GM21390 (cell line): ENCODE measurements at regions not wholly inside any gene's neighbourhood (a gene's known extent, or its start where the extent isn't known, plus 50 kb on each side); places are given as distances from the start of the nearest gene placed in this dataset.
"Not testable (repeated sequence)": the region's sequence is repeated elsewhere in the genome, so short reads cannot be mapped to it uniquely, and the experiment has no call there.

ENCODE experiments used
- ATAC-seq: cut with Tn5 transposase; IDR thresholded peaks from one replicate; pipeline ENCODE4 v1.9.1; 2021; ENCODE audit not compliant: unreplicated experiment

- no peak for ATAC-seq
These were observed 92.0 kb upstream of the TBL1X start for GRCh38 chrX:9372866-9373265.

- no peak for ATAC-seq
These were observed 91.1 kb upstream of the TBL1X start for GRCh38 chrX:9373789-9374188.

DNA sequence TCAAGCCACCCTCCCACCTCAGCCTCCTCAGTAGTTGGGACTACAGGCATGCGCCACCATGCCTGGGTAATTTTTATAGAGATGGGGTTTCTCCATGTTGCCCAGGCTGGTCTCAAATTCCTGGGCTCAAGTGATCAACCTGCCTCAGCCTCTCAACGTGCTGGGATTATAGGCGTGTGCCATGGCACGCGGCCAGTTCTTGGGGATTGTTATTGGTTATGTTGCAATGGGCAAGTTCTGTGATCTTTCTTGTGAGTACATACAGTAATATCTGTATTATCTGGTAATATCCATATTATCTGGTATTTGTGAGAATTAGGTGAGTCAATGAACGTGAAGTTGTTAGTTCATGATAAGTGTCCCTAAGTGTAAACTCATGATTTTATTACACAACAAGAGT lies 90.3 kb upstream of the TBL1X start:
- ATAC-seq = no peak

DNA sequence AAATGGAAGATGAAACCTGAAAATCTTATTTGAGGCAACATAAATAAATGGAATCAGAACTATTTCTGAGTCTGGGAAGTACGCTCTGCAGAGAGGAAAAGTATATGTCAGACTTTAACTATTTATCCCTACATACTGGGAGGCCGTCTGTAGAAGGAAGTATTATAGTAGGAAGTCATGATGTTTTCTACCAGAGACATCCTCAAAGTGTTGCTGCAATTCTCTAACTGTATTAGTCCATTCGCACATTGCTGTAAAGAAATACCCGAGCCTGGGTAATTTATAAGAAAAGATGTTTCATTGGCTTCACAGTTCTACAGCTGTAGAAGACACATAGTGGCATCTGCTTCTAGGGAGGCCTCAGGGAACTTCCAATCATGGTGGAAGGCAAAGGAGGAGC lies 88.7 kb upstream of the TBL1X start:
- no peak for ATAC-seq

DNA sequence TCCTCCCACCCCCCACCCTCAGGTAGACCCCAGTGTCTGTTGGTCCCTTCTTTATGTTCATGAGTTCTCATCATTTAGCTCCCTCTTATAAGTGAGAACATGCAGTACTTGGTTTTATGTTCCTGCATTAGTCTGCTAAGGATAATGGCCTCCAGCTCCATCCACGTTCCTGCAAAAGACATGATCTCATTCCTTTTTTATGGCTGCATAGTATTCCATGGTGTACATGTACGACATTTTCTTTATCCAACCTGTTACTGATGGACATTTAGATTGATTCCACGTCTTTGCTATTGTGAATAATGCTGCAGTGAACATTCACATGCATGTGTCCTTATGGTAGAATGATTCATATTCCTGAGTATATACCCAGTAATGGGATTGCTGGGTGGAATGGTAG lies 87.6 kb upstream of the TBL1X start:
- not testable (repeated sequence) for ATAC-seq

DNA sequence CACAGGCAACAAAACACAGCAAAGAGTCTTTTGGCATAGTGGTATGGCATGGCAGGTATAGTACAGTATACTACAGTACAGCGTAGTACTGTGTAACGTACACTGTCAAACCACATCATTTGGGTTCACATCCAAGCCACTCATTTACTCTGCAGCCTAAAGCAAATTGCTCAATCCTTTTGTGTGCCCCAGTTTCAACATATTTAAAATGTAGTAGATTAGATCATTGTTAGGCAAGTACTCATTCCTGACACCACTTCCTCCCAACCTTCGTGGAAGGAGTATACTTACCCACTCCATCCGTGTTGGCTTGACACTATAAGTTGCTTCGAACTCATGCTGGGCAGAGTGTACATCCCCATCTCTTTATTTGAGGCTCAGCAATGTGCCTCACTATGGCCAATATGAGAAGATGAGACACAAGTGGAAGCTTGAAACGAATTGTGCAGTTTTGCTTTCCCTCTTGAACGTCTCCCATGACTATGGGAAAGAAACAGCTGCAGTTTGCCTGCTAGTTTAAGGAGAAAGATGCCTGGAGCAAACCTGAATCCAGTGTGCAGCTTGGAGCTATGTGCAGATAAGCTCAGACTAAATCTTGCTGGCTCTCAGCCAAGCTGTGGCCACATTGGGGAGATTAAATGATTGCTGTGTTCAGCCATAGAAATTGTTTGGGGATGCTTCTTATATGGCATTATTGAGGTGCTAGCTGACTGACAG lies 85.7 kb upstream of the TBL1X start:
- no peak for ATAC-seq

DNA sequence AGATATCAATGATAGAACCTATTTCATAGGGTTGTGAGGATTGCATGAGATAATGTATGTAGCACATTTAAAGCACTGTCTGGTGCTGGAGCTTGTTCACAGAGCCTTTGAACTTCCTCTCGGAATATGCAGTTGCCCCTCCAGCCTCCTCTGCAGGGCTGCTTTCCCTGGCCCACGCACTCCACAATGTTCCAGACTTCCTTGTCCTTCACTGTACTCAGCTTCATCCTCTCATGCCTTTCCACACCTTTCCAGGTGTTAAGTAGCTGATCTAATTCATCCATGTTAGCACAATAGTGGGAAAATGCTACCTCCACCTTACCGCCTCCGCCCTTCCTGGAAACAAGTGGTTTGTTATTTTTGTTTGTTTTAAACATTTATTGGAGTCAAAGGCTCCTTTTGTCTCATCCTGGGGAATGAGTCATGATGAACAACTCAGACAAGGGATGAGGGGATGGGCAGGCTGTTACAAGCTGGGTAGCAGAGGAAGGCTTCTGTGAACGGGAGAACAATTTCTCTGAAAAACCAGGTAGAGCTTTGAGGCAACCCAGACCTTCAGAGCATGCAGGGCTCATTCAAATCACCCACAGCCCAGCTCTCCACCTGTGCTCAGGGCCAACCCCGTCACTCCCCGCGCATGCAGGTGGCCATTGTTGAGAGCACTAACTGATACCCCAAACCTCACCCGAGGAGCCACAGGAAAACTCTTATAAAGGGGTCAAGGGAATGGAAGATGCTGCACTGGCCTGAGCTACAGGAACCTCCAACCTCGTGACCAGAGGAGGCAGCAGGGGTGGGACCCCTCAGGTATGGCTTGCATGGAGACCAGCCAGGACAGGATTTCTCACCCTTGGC lies 84.9 kb upstream of the TBL1X start:
- no peak for ATAC-seq

GRCh38 chrX:9383655-9384054 lies 81.2 kb upstream of the TBL1X start:
- no peak for ATAC-seq

GRCh38 chrX:9388450-9388849 lies 76.4 kb upstream of the TBL1X start:
- ATAC-seq = no peak

DNA sequence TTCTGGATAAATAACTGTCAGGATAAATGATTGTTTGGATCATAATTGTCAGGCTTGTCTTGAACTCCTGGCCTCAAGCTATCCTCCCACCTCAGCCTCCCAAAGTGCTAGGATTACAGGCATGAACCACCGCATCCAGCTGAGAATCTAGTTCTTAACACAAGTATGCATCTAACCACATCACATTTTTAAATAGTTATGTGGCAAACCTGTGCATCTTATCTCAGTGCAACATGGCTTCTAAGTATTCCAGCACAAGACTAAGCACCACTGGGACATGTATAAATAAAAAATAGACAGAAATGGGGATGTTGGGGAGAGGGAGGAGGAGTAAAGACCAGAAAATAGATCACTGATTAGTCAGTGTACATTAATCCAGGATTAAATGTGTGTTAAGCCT lies 74.7 kb upstream of the TBL1X start:
- ATAC-seq = no peak

DNA sequence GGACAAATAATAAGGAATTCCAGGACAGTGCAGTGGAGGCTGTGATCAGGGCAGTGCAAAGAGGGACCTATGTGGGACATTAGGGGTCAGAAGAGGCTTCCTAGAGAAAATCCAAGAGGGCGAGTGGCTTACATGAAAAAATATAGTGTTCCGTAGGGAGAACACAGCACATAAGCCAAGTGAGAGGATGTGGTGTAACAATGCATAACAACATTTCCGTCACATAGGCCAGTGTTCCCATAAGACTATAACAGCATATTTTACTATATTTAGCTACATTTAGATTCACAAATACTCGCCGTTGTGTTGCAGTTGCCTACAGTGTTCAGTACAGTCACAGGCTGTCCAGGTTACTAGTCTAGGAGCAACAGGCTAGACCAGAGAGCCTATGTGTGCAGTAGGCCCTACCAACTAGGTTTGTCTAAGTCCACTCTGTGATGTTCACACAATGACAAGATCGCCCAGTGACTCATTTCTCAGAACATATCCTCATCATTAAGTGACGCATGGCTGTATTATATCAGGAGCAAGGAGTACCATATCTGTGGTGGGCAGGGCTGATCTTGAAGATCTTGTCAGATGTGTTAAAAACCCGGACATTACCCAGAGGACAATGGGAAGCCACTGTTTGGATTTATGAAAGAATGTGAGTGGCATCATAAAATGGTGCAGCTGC lies 74.0 kb upstream of the TBL1X start:
- no peak for ATAC-seq

- ATAC-seq = no peak
These were observed 72.4 kb upstream of the TBL1X start for GRCh38 chrX:9392445-9392844.

GRCh38 chrX:9393571-9393970 lies 71.3 kb upstream of the TBL1X start:
- no peak for ATAC-seq

GRCh38 chrX:9394212-9394611 lies 70.6 kb upstream of the TBL1X start:
- no peak for ATAC-seq

DNA sequence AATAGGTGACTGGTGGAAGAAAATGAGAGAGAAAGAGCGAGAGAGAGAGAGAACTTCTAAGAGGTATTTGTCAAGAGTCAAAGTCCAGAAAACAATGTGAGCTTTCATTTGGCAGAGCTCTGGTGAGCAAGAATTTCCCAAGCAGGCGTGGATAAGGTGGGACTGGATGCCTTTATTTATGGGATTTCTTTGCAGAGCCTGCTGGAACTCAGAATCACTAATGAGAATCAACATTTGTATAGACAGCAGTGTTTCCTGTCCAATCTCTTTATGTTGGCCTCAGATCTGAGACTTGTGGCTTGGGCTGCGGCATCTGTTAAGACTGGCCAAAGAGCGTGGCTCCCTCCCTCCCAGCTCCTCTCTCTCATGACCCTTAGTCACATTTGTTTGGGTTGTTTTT lies 67.9 kb upstream of the TBL1X start:
- no peak for ATAC-seq

GRCh38 chrX:9401051-9401450 lies 63.8 kb upstream of the TBL1X start:
- ATAC-seq = no peak

- ATAC-seq = no peak
These were observed 61.5 kb upstream of the TBL1X start for GRCh38 chrX:9403374-9403773.

- not testable (repeated sequence) for ATAC-seq
These were observed 59.2 kb upstream of the TBL1X start for GRCh38 chrX:9405635-9406034.

GRCh38 chrX:9410889-9411288 lies 54.0 kb upstream of the TBL1X start:
- ATAC-seq = not testable (repeated sequence)

- ATAC-seq = not testable (repeated sequence)
These were observed 53.2 kb upstream of the TBL1X start for GRCh38 chrX:9411682-9412081.

GRCh38 chrX:9414416-9414815 lies 50.4 kb upstream of the TBL1X start:
- no peak for ATAC-seq
